Activated T-cell treated with anti-CD3 and anti-CD28 coated beads, Interleukin-2, amount 50 U/mL, for 72 hours (primary cell): ENCODE measurements at regions not wholly inside any gene's neighbourhood (a gene's known extent, or its start where the extent isn't known, plus 50 kb on each side); places are given as distances from the start of the nearest gene placed in this dataset.

Experiments
- ATAC-seq, 2 donors: fragments of 150-1000 bp; cut with Tn5 transposase; replicated peaks in 1 of 2; 2 replicates each; pipeline ENCODE4 v1.10.0; 2021; ENCODE audit warnings: moderate library complexity in 2 of 2, mild to moderate bottlenecking in 1 of 2
- DNase-seq, 2 donors: peaks; one replicate each; pipeline ENCODE4 v3.0.0; 2021 to 2022; ENCODE audit warnings: mixed read lengths in 1 of 2
- H3K27ac Mint-ChIP-seq: one replicate; pipeline ENCODE4 v1.8.0; 2022; ENCODE audit warnings: mild to moderate bottlenecking, moderate library complexity, mixed read lengths
- H3K27me3 Mint-ChIP-seq: one replicate; pipeline ENCODE4 v1.8.0; 2022; ENCODE audit warnings: low read depth, mixed read lengths
- H3K36me3 Mint-ChIP-seq, 2 donors: one replicate each; pipeline ENCODE4 v1.8.0; 2022; ENCODE audit warnings: mixed read lengths in 2 of 2, mild to moderate bottlenecking in 1 of 2; ENCODE audit not compliant: insufficient read depth in 2 of 2
- H3K4me1 Mint-ChIP-seq: one replicate; pipeline ENCODE4 v1.8.0; 2022; ENCODE audit warnings: low read depth, mixed read lengths
- H3K4me3 Mint-ChIP-seq, 2 donors: one replicate each; pipeline ENCODE4 v1.8.0; 2022; ENCODE audit warnings: mild to moderate bottlenecking in 2 of 2, mixed read lengths in 2 of 2, moderate library complexity in 2 of 2
- H3K9me3 Mint-ChIP-seq, 2 donors: one replicate each; pipeline ENCODE4 v1.8.0; 2022; ENCODE audit warnings: mixed read lengths in 2 of 2

GRCh38 chr4:100079264-100079663 lies 111.0 kb downstream of the DDIT4L start:
- Mint-ChIP-seq H3K4me3 (peak overlapping the region; percentile 56 to 76), H3K9me3 (peaks cover 0 to 2% of the 10 kb centered on the region in 2 donors), H3K36me3 (peaks cover 1 to 8% of the 10 kb centered on the region in 2 donors), H3K27ac (peak overlapping the region; percentile 64), H3K27me3 (peaks cover 12% of the 10 kb centered on the region), H3K4me1 (peaks cover 53% of the 10 kb centered on the region)
- DNase-seq (no peak), ATAC-seq (no peak)

GRCh38 chr4:100076753-100077152 lies 113.5 kb downstream of the DDIT4L start:
- peak; percentile 85 to 89 for ATAC-seq
- peaks cover 19% of the 10 kb centered on the region for H3K27me3 Mint-ChIP-seq

GRCh38 chr4:100075486-100076270 lies 114.6 kb downstream of the DDIT4L start:
- ATAC-seq (no peak), DNase-seq (no peak)
- no peak overlapping the region for H3K4me3 Mint-ChIP-seq
- peaks cover 19% of the 10 kb centered on the region for H3K27me3 Mint-ChIP-seq
- peaks cover 0 to 2% of the 10 kb centered on the region in 2 donors for H3K9me3 Mint-ChIP-seq
- H3K27ac Mint-ChIP-seq: no peak overlapping the region
- H3K4me1 Mint-ChIP-seq: peaks cover 23% of the 10 kb centered on the region
- peaks cover 1 to 8% of the 10 kb centered on the region in 2 donors for H3K36me3 Mint-ChIP-seq

More at GRCh38 chr4:100076753-100077152, 113.5 kb downstream of the DDIT4L start:
- Mint-ChIP-seq H3K27ac (no peak overlapping the region), H3K4me1 (peaks cover 30% of the 10 kb centered on the region), H3K36me3 (peaks cover 1 to 8% of the 10 kb centered on the region in 2 donors), H3K4me3 (no peak overlapping the region), H3K9me3 (peaks cover 0 to 2% of the 10 kb centered on the region in 2 donors)
- DNase-seq: no peak

- peaks cover 19% of the 10 kb centered on the region for H3K27me3 Mint-ChIP-seq
- peaks cover 21% of the 10 kb centered on the region for H3K4me1 Mint-ChIP-seq
- DNase-seq (no peak), ATAC-seq (no peak)
- H3K9me3 Mint-ChIP-seq: peaks cover 0 to 2% of the 10 kb centered on the region in 2 donors
- H3K36me3 Mint-ChIP-seq: peaks cover 1 to 8% of the 10 kb centered on the region in 2 donors
- no peak overlapping the region for H3K4me3 Mint-ChIP-seq
- H3K27ac Mint-ChIP-seq: no peak overlapping the region
Measured at GRCh38 chr4:100075056-100075455, 115.2 kb downstream of the DDIT4L start.

- Mint-ChIP-seq H3K4me1 (no peaks in the 10 kb centered on the region), H3K9me3 (no peaks in the 10 kb centered on the region), H3K4me3 (no peak overlapping the region), H3K27ac (no peak overlapping the region), H3K27me3 (peaks cover 41% of the 10 kb centered on the region), H3K36me3 (peaks cover 0 to 3% of the 10 kb centered on the region in 2 donors)
- DNase-seq: no peak
- ATAC-seq: no peak
Measured at GRCh38 chr4:100071506-100071905, 118.8 kb downstream of the DDIT4L start.

- no peak for DNase-seq
- Mint-ChIP-seq H3K9me3 (no peaks in the 10 kb centered on the region), H3K4me3 (no peak overlapping the region), H3K27me3 (peaks cover 41% of the 10 kb centered on the region), H3K4me1 (no peaks in the 10 kb centered on the region), H3K36me3 (no peaks in the 10 kb centered on the region), H3K27ac (no peak overlapping the region)
- no peak for ATAC-seq
Measured at GRCh38 chr4:100070868-100071267, 119.4 kb downstream of the DDIT4L start.

GRCh38 chr4:100069207-100069606 lies 119.1 kb upstream of the H2AZ1 start:
- H3K4me3 Mint-ChIP-seq: no peak overlapping the region
- H3K9me3 Mint-ChIP-seq: no peaks in the 10 kb centered on the region
- no peak for DNase-seq
- H3K4me1 Mint-ChIP-seq: no peaks in the 10 kb centered on the region
- ATAC-seq: no peak
- H3K27me3 Mint-ChIP-seq: peaks cover 39% of the 10 kb centered on the region
- H3K27ac Mint-ChIP-seq: no peak overlapping the region
- no peaks in the 10 kb centered on the region for H3K36me3 Mint-ChIP-seq

GRCh38 chr4:100067255-100067654 lies 117.2 kb upstream of the H2AZ1 start:
- H3K27ac Mint-ChIP-seq: no peak overlapping the region
- H3K36me3 Mint-ChIP-seq: no peaks in the 10 kb centered on the region
- H3K9me3 Mint-ChIP-seq: no peaks in the 10 kb centered on the region
- H3K4me3 Mint-ChIP-seq: no peak overlapping the region
- peaks cover 40% of the 10 kb centered on the region for H3K27me3 Mint-ChIP-seq
- DNase-seq: no peak
- no peak for ATAC-seq
- H3K4me1 Mint-ChIP-seq: no peaks in the 10 kb centered on the region

GRCh38 chr4:100063355-100063754 lies 113.3 kb upstream of the H2AZ1 start:
- no peak for DNase-seq
- Mint-ChIP-seq H3K27ac (no peak overlapping the region), H3K4me3 (no peak overlapping the region), H3K36me3 (no peaks in the 10 kb centered on the region), H3K27me3 (peaks cover 33% of the 10 kb centered on the region), H3K4me1 (no peaks in the 10 kb centered on the region), H3K9me3 (no peaks in the 10 kb centered on the region)
- ATAC-seq: no peak

- Mint-ChIP-seq H3K9me3 (no peaks in the 10 kb centered on the region), H3K27ac (peak overlapping the region; percentile 25), H3K4me1 (no peaks in the 10 kb centered on the region), H3K4me3 (no peak overlapping the region), H3K36me3 (no peaks in the 10 kb centered on the region), H3K27me3 (peaks cover 29% of the 10 kb centered on the region)
- DNase-seq: no peak
- ATAC-seq: no peak
Measured at GRCh38 chr4:100062921-100063320, 112.8 kb upstream of the H2AZ1 start.

- no peaks in the 10 kb centered on the region for H3K36me3 Mint-ChIP-seq
- H3K4me3 Mint-ChIP-seq: no peak overlapping the region
- H3K4me1 Mint-ChIP-seq: no peaks in the 10 kb centered on the region
- no peak for ATAC-seq
- H3K27ac Mint-ChIP-seq: no peak overlapping the region
- no peaks in the 10 kb centered on the region for H3K9me3 Mint-ChIP-seq
- peaks cover 24% of the 10 kb centered on the region for H3K27me3 Mint-ChIP-seq
- no peak for DNase-seq
Measured at GRCh38 chr4:100061835-100062234, 111.8 kb upstream of the H2AZ1 start.

GRCh38 chr4:100060765-100061416 lies 110.8 kb upstream of the H2AZ1 start:
- Mint-ChIP-seq H3K27me3 (peaks cover 28% of the 10 kb centered on the region), H3K4me1 (no peaks in the 10 kb centered on the region), H3K4me3 (no peak overlapping the region), H3K9me3 (no peaks in the 10 kb centered on the region), H3K36me3 (no peaks in the 10 kb centered on the region), H3K27ac (no peak overlapping the region)
- DNase-seq (no peak), ATAC-seq (no peak)

- Mint-ChIP-seq H3K4me1 (no peaks in the 10 kb centered on the region), H3K27ac (no peak overlapping the region), H3K4me3 (no peak overlapping the region), H3K36me3 (no peaks in the 10 kb centered on the region), H3K27me3 (peaks cover 29% of the 10 kb centered on the region), H3K9me3 (no peaks in the 10 kb centered on the region)
- DNase-seq: no peak
- ATAC-seq: no peak
Measured at GRCh38 chr4:100059467-100059866, 109.4 kb upstream of the H2AZ1 start.
